ENCODE measurements at regions not wholly inside any gene's neighbourhood (a gene's known extent, or its start where the extent isn't known, plus 50 kb on each side); places are given as distances from the start of the nearest gene placed in this dataset.
"Not testable (repeated sequence)": the region's sequence is repeated elsewhere in the genome, so short reads cannot be mapped to it uniquely, and the experiment has no call there.

DNA sequence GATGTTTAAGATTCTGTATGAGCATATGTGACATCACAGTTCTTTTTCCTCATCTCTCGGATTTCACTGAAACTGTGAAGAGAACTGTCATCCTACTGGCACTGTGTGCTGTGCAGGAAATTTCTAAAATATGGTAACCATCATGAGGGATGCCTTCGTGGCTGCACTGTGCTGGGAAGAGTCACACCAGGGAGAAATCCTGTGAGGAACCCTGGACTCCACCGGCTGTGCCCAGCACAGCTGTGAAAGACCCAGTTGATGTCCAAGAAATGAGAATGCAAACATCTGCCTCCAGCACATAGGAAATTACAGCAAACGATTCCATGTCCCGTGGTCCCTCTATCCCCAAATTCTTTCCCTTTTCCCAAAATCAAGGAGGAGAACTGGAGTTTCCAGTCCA lies 475.4 kb downstream of the GOLGA6L6 start:
- not testable (repeated sequence) for TF ChIP-seq PBX3, CTCF (IDR thresholded peaks at IDR 0.05)
